GM20000 (cell line): ENCODE measurements at regions not wholly inside any gene's neighbourhood (a gene's known extent, or its start where the extent isn't known, plus 50 kb on each side); places are given as distances from the start of the nearest gene placed in this dataset.

ENCODE experiments used
- DNase-seq: peaks from one replicate; pipeline ENCODE4 v3.0.0; 2012; ENCODE audit warnings: low spot score
- TF ChIP-seq, protein P1 (sequence below): IDR thresholded peaks from 2 replicates; pipeline ENCODE4 v1.5.1; 2012; ENCODE audit warnings: mild to moderate bottlenecking, control low read depth; ENCODE audit errors: extremely low read depth, missing control alignments

GRCh38 chr15:26101443-26101842 is 238.3 kb upstream of the ATP10A start:
- TF ChIP-seq, protein P1, sequence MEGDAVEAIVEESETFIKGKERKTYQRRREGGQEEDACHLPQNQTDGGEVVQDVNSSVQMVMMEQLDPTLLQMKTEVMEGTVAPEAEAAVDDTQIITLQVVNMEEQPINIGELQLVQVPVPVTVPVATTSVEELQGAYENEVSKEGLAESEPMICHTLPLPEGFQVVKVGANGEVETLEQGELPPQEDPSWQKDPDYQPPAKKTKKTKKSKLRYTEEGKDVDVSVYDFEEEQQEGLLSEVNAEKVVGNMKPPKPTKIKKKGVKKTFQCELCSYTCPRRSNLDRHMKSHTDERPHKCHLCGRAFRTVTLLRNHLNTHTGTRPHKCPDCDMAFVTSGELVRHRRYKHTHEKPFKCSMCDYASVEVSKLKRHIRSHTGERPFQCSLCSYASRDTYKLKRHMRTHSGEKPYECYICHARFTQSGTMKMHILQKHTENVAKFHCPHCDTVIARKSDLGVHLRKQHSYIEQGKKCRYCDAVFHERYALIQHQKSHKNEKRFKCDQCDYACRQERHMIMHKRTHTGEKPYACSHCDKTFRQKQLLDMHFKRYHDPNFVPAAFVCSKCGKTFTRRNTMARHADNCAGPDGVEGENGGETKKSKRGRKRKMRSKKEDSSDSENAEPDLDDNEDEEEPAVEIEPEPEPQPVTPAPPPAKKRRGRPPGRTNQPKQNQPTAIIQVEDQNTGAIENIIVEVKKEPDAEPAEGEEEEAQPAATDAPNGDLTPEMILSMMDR = no peak
- no peak for DNase-seq

DNA sequence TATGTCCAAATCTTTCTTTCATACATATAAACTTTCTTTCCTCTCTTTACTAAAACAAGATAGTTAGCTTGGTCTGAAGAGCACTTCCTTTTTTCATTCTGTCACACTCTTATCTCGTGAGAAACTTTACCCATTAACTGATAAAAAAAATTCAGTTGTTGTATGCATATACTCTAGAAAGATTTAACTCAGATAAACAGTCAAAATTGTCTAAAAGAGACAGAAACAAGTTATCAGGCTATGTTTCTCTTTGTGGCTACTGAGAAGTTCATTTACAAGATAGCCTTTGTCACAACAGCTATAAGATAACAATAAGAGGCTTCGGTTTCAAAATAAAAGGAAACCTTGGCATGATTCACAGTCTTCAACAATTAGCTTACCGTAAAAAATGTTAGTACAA is 235.7 kb upstream of the ATP10A start:
- TF ChIP-seq, protein P1 = no peak
- DNase-seq = no peak

DNA sequence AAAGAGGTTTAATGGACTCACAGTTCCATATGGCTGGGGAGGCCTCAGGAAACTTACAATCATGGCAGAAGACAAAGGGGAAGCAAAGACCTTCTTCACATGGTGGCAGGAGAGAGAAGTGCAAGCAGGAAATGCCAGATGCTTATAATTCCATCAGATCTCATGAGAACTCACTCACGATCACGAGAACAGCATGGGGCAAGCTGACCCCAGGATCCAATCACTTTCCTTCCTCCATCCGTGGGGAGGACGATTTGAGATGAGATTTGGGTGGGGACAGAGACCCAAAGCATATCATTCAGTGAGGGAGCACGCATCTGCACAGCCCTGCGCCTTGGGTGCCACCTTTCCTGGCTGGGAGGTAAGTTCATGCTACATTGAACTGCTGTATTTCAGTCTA is 234.1 kb upstream of the ATP10A start:
- TF ChIP-seq, protein P1 = no peak

GRCh38 chr15:26096581-26096980 is 233.5 kb upstream of the ATP10A start:
- DNase-seq = no peak
- TF ChIP-seq, protein P1 = no peak

More for the DNA sequence above, 234.1 kb upstream of the ATP10A start:
- DNase-seq = no peak

DNA sequence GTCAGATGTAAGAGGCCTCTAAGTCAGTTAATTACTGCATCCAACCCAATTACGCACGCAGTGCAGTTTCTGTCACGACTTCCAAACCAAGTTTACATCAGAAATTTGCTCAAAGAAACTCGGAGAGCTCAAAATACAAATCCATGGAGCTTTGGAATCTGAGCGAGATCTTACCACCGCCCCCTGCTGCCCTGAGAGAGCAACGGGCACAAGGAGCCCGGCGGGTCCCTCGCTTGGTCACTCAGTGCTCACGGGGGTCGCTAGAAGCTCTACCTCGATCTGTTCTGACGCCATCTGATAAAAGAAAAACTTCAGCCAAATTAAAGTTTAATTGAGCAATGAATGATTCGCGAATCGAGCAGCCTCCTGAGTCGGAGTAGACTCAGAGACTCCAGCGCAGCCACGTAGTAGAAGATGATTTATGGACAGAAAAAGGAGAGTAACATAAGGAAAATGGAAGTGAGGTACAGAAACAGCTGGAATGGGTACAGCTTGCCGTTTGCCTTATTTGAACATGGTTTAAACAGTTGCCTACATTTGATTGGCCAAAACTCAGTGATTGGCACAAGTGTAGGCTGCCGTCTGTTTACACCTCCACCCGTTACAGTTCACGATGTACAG is 232.7 kb upstream of the ATP10A start:
- TF ChIP-seq, protein P1 = no peak
- DNase-seq = no peak

DNA sequence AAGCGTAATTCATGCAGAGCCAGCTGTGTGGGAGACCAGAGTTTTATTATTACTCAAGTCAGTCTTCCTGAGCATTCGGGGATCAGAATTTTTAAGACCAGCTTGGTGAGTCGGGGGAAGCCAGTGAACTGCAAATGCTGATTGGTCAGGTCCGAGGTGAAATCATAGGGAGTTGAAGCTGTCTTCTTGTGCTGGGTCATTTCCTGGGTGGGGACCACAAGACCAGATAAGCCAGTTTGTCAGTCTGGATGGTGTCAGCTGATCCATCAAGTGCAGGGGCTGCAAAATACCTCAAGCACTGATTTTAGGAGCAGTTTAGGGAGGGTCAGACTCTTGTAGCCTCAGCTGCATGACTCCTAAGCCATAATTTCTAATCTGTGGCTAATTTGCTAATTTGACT is 228.1 kb upstream of the ATP10A start:
- DNase-seq = no peak
- TF ChIP-seq, protein P1 = no peak

DNA sequence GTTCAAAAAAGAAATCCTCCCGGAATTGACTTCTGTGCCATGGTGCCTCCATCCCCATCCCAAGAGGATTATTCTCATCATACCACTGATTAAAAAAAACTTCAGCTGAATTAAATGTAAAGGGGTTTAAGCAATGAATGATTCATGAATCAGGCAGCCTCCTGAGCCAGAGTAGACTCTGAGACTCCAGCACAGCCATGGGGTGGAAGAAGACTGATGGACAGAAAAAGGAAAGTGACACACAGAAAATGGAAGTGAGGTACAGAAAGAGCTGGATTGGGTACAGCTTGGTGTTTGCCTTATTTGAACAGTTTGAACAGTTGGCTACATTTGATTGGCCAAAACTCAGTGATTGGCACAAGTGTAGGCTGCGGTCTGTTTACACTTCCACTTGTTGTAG is 224.8 kb upstream of the ATP10A start:
- TF ChIP-seq, protein P1 = no peak
- DNase-seq = no peak
